NCI-H510A (cell line): ENCODE measurements at regions not wholly inside any gene's neighbourhood (a gene's known extent, or its start where the extent isn't known, plus 50 kb on each side); places are given as distances from the start of the nearest gene placed in this dataset.
A peak's percentile ranks its signal among the peaks of the same experiment; 100 is the strongest.

ENCODE experiments used
- DNase-seq: peaks from one replicate; lab custom pipeline; 2025; lab: John Stamatoyannopoulos, UW

GRCh38 chrX:34874763-34875162 is 67.8 kb upstream of the FAM47B start:
- no peak for DNase-seq

- peak; percentile 4 for DNase-seq
Observed at GRCh38 chrX:34875204-34875603, 67.4 kb upstream of the FAM47B start.

GRCh38 chrX:34877436-34877835 is 65.2 kb upstream of the FAM47B start:
- DNase-seq, result no peak

- no peak for DNase-seq
Observed at GRCh38 chrX:34879346-34879745, 63.2 kb upstream of the FAM47B start.

- DNase-seq, result no peak
Observed at GRCh38 chrX:34879886-34880285, 62.7 kb upstream of the FAM47B start.

GRCh38 chrX:34880656-34881055 is 61.9 kb upstream of the FAM47B start:
- no peak for DNase-seq

- no peak for DNase-seq
Observed at GRCh38 chrX:34881671-34882070, 60.9 kb upstream of the FAM47B start.

GRCh38 chrX:34884817-34885216 is 57.8 kb upstream of the FAM47B start:
- peak; percentile 5 for DNase-seq

- DNase-seq, result no peak
Observed at GRCh38 chrX:34886011-34886410, 56.6 kb upstream of the FAM47B start.

- DNase-seq, result no peak
Observed at GRCh38 chrX:34891391-34891790, 51.2 kb upstream of the FAM47B start.
